ENCODE measurements at regions not wholly inside any gene's neighbourhood (a gene's known extent, or its start where the extent isn't known, plus 50 kb on each side); places are given as distances from the start of the nearest gene placed in this dataset.

- in situ Hi-C loops (cut with HindIII; ENCODE audit: low pct_unique_long_range_greater_than_20kb, low sequenced_read_pairs) = no loop called here
- no peak for DNase-seq (ENCODE audit: low read depth, low spot score)
Measured at GRCh38 chr9:93900971-93901861, 53.9 kb downstream of the BARX1 start.

DNA sequence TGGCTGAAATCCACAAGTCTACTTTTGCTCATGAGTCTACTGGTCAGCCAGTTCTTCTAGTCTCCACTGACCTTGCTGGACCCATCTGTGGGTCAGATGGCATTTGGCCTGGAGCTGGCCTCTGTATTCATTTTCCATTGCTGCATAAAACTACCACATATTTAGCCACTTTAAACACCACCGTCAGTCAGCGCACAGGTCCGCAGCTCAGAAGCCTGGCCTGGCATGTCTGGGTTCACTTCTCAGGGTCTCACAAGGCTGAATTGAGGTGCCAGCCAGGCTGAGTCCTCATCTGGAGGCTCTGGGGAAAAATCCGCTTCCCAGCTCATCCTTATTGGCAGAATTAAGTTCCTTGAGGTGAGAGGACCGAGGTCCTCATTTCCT, 54.7 kb downstream of the BARX1 start:
- no peak for DNase-seq (ENCODE audit: low read depth, low spot score)
- in situ Hi-C loops (cut with HindIII; ENCODE audit: low pct_unique_long_range_greater_than_20kb, low sequenced_read_pairs) = no loop called here

DNA sequence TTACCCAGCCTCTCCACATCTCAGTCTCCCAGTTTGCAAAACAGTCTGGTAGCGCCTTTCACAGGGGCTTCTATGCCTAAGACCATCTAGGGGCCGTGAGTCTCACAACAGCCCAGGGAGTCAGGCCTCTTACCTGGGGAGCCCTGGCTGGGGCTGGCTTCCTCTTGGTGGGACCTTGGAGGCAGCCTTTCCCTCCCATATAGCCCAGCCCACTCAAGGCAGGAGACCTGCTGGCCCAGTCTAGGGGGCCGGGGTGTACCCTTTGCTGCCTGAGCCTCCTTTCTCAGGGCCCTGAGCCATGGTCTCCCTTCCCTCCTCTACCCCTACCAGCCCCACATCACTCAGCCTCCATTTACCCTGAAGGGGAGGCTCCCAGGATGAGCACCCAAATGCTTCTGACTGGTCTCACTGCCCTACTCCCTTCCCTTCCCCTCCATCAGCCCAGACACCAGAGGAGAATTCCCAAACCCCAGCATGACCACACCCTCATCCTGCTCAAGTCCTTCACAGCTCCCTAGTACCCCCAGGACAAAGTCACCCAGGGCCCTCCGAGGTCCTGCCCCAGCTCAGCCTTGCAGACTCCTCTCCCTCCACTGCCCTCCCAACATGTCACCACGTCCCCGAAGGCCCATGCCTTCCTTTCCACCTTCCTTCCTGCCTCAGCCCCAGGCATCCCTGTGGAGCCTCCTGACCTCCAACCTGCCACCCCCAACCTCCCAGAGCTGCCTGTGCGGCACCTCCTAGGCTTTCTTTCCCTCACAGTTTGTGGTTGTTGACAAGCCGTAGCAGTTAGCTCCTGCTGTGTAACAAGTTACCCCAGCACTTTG, 55.3 kb downstream of the BARX1 start:
- in situ Hi-C loops (cut with HindIII; ENCODE audit: low pct_unique_long_range_greater_than_20kb, low sequenced_read_pairs) = no loop called here
- no peak for DNase-seq (ENCODE audit: low read depth, low spot score)

DNA sequence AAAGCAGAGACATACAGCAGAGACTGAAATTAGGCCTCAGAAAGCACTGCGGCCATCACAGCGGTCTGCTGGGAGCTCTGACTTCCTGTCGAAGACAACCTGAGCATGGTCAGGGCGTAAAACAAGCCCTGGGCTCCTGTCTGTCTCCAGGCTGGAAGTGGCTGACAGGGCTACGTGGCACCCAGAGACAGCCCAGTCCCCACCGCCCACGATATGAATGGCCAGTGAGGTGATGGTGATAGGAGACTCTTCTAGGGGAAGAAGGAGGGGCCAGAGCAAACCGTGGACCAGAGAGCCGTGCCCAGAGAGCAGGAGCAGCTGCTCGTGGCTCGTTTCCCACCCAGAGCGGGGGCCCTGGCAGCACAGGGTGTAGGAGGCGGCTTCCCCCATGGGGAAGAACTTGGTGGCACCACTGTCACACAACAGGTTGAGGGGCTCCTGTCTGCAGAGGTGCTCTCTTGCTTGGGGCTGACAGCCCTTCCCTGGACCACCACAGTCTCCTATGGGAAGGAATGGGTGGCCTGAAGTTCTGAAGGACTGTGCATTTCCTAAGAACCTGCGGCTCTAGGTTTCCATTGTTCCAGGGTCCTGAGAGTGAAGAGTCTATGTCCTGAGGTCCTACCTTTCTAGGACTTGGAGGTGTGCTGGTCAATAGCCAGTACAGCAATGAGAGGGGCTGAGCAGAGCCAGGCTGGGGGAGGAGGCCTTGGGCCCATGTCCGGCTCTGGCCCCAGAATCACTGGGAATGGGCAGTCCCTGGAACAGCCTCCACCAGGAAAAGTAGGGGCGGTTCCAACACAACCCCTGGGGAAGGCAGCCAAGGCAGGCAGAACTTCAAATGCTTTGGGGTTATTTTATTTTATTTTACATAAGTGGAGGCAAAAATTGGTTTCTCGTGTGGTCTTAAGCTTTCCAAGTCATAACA, 56.4 kb downstream of the BARX1 start:
- DNase-seq (ENCODE audit: low read depth, low spot score) = no peak
- in situ Hi-C loops (cut with HindIII; ENCODE audit: low pct_unique_long_range_greater_than_20kb, low sequenced_read_pairs) = no loop called here

GRCh38 chr9:93898026-93898425, 57.1 kb downstream of the BARX1 start:
- DNase-seq (ENCODE audit: low read depth, low spot score) = no peak
- in situ Hi-C loops (cut with HindIII; ENCODE audit: low pct_unique_long_range_greater_than_20kb, low sequenced_read_pairs) = no loop called here

- in situ Hi-C loops (cut with HindIII; ENCODE audit: low pct_unique_long_range_greater_than_20kb, low sequenced_read_pairs) = no loop called here
- no peak for DNase-seq (ENCODE audit: low read depth, low spot score)
Measured at GRCh38 chr9:93897075-93897970, 57.8 kb downstream of the BARX1 start.

- in situ Hi-C loops (cut with HindIII; ENCODE audit: low pct_unique_long_range_greater_than_20kb, low sequenced_read_pairs) = no loop called here
- DNase-seq (ENCODE audit: low read depth, low spot score) = no peak
Measured at GRCh38 chr9:93896496-93897033, 58.6 kb downstream of the BARX1 start.

- no peak for DNase-seq (ENCODE audit: low read depth, low spot score)
- in situ Hi-C loops (cut with HindIII; ENCODE audit: low pct_unique_long_range_greater_than_20kb, low sequenced_read_pairs) = no loop called here
Measured at GRCh38 chr9:93896093-93896492, 59.1 kb downstream of the BARX1 start.

DNA sequence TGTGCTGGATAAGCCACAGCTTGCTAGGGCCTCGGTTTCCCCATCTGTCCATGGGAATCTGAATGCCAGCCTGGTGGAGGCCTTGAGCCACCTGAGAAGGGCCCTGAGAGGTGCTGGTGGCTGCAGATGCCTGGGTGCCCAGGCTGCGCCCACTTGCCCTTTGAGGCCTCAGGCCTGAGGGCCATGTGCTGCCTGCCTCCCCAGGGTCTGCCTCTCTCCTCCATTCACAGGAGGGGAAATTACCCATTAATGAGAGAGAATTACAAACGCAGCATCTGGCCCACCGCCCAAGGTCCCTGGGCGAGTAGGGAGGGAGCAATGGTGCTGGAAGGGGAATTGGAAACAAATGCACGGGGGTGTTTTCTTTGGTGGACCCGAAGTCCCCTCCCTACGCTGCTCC, 59.6 kb downstream of the BARX1 start:
- in situ Hi-C loops (cut with HindIII; ENCODE audit: low pct_unique_long_range_greater_than_20kb, low sequenced_read_pairs) = no loop called here
- DNase-seq (ENCODE audit: low read depth, low spot score) = no peak

DNA sequence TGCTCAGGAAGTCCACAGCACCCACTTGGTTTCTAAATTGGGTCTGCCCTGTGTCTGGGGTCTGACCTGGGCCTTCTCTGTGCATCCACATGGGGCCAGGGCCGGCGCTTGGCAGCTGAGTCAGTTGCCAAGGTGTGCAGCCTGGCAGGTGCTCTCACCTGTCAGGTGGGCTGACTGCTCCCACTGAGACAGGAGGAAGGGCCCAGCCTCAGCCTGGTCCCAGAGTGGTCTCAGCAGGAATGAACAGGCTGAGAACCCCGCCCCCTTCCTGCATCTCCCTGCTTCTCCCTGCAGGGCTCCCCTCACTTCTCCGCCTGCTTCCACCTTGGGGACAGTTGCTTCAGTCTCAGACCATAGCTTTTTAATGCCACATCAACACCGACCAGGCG, 60.5 kb downstream of the BARX1 start:
- in situ Hi-C loops (cut with HindIII; ENCODE audit: low pct_unique_long_range_greater_than_20kb, low sequenced_read_pairs) = no loop called here

DNA sequence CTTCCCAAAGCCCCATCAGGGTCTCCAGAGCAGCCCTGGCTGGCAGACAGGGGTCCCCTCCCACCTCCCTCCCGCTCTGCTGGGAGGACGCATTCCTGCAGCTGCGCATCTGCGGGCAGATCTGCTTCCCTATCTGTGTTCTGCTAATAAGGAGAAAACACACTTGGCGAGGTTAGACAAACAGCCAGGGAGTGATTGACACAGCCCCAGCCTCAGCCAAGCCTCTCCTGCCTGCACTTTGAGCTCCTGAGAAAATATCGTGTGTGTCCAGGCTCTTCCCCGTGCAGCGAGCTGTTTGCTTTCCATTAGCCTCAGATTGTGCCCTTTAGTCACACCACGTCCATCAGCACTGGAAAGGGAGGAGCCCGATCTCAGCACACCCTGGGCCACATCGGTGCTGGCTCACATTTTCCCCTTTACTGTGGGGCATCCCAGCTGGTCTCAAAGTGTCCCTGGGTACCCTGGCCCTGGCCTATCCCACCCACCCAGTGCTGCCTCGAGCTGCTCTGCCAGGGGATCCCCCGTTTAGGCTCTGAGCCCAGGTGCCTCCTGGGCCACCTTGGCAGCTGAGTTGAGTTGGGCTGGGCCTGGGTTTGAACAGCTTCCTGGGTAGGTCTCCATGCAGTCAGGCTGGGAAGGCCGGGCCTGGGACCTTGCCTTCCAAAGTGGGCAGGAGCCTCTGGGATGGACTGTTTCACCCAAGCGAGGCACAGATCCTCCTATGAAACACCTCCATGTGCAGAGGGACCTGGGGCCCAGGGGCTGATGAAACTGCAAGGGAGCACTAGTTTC, 61.1 kb downstream of the BARX1 start:
- in situ Hi-C loops (cut with HindIII; ENCODE audit: low pct_unique_long_range_greater_than_20kb, low sequenced_read_pairs) = no loop called here
- DNase-seq (ENCODE audit: low read depth, low spot score) = no peak

More for the DNA sequence above, 60.5 kb downstream of the BARX1 start:
- DNase-seq (ENCODE audit: low read depth, low spot score) = no peak

DNA sequence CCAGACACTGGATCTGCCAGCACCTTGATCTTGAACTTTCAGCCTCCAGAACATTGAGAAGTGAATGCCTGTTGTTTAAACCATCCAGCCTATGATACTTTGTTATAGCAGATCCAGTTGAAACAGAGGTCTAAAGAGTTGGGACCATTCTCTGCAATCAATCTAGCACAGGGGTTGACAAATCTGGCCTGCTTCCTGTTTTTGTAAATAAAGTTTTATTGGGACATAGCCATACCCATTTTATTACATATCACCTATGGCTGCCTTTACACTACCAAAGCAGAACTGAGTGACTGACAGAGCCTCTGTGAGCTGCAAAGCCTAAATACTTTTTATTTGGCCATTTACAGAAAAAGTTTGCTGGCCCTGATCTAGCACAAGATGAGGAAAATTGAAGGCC, 62.0 kb downstream of the BARX1 start:
- in situ Hi-C loops (cut with HindIII; ENCODE audit: low pct_unique_long_range_greater_than_20kb, low sequenced_read_pairs) = no loop called here
- no peak for DNase-seq (ENCODE audit: low read depth, low spot score)

DNA sequence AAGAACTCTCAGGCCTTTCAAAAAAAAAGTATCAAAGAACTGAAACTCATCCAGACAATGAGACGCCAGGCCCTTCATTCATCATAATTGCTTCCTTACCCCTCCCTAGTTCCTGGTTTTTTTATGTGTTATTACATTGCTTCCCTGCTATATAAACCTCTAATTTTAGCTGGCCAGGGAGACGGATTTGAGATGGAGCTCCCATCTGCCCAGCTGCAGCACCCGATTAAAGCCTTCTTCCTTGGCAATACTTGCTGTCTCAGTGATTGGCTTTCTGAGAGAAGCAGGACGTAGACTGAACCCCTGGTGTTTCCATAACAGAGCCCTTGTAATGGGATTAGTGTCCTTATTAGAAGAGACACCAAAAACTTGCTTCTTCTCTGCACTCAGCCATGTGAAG, 62.4 kb downstream of the BARX1 start:
- no peak for DNase-seq (ENCODE audit: low read depth, low spot score)
- in situ Hi-C loops (cut with HindIII; ENCODE audit: low pct_unique_long_range_greater_than_20kb, low sequenced_read_pairs) = no loop called here

GRCh38 chr9:93891549-93892310, 63.4 kb downstream of the BARX1 start:
- DNase-seq (ENCODE audit: low read depth, low spot score) = no peak
- in situ Hi-C loops (cut with HindIII; ENCODE audit: low pct_unique_long_range_greater_than_20kb, low sequenced_read_pairs) = no loop called here

DNA sequence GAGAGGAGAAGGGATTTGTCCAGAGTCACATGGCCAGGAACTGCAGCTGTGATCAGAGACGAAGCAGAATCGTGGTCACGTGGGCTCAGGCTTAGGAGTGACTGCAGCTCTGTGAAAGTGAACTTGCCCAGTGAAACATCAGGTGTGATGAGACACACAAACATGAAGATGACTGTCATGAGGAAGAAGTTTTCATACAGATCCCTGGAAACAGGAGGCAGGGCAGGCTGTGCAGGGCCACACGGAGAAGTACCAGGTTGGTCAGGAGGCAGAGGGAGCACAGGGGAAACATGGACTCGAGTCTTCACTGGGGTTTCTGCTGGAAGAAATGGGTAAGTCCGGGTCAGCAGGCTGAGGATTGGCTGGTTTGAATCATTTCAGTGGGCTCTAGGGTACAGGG, 64.1 kb downstream of the BARX1 start:
- in situ Hi-C loops (cut with HindIII; ENCODE audit: low pct_unique_long_range_greater_than_20kb, low sequenced_read_pairs) = no loop called here

More for the DNA sequence above, 64.1 kb downstream of the BARX1 start:
- DNase-seq (ENCODE audit: low read depth, low spot score) = no peak

All from SK-MEL-5 (cell line).